C4-2B (cell line): ENCODE measurements at regions not wholly inside any gene's neighbourhood (a gene's known extent, or its start where the extent isn't known, plus 50 kb on each side); places are given as distances from the start of the nearest gene placed in this dataset.
"Not testable (repeated sequence)": the region's sequence is repeated elsewhere in the genome, so short reads cannot be mapped to it uniquely, and the experiment has no call there.

Experiments
- H3K27ac ChIP-seq: fragments of 450-650 bp; 2 replicates; pipeline ENCODE4 v1.5.1; 2017
- CTCF ChIP-seq: fragments of 450-650 bp; conservative IDR thresholded peaks from 2 replicates; pipeline ENCODE4 v1.5.1; 2017; ENCODE audit warnings: mild to moderate bottlenecking
- ZFX ChIP-seq: fragments of 450-650 bp; IDR thresholded peaks from 2 replicates; pipeline ENCODE4 v1.6.1; 2017

DNA sequence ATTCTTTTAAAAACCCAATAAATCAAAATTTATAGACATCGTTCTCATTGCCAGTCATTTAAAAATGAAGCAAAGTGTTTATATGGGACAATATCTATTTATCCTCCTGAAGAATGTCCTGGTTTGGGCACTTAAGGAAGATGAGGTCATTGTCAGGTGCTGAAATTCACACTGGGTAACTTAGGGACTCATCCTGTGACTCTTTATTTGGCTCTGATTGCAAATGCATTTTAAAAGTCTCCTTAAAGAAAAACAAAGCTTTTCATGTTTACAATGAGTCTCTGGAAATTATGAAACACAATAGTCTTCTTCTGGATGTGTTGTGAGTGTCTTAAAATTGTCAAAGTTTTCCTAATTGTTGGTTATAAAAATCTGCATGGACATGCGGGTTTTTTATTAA lies 69.5 kb upstream of the GPR158 start:
- H3K27ac ChIP-seq = no peak overlapping the region
- TF ChIP-seq CTCF (no peak), ZFX (no peak)

DNA sequence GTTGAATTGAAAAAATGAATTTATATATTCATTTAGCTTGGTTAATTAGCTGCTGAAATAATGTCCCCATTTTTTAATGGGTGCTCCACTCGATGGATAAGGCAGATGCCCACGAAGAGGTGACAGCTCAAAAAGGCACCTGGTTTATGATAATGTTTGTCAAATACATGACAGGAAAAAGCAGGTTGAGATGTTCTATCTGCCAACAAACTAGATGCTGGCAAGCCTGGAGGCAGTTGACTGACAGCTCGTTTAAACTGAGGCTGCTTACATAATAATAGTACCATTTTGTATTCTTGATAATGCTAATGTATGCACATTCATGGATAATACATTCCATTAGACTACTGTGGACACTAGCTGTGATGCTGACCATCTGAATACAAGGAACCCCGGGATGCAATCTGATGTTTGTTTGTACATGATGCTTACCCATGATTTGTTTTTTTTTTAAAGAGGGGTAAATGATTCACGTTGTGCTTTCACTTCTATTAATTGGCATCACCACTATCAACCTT lies 69.0 kb upstream of the GPR158 start:
- H3K27ac ChIP-seq = no peak overlapping the region
- TF ChIP-seq CTCF (no peak), ZFX (no peak)

DNA sequence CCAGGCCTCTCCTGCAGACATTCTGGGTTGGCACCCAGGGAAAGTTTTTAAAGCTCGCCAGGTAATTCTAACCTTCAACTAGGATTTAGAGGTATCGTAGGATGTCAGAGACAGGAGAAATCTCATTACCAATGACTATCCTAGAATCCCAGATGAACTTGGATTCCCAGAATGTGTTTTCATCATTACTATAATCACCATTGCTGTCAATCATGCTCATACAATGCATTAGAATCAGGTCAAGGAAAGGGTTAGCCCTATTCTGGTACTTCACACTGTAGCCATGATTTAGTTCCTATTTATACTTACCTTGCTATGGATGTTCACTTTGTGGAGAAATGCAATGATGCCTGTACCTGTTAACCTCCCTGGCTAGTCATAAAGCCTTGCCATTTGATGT lies 67.0 kb upstream of the GPR158 start:
- H3K27ac ChIP-seq = no peak overlapping the region
- no peak for TF ChIP-seq CTCF
- no peak for TF ChIP-seq ZFX

DNA sequence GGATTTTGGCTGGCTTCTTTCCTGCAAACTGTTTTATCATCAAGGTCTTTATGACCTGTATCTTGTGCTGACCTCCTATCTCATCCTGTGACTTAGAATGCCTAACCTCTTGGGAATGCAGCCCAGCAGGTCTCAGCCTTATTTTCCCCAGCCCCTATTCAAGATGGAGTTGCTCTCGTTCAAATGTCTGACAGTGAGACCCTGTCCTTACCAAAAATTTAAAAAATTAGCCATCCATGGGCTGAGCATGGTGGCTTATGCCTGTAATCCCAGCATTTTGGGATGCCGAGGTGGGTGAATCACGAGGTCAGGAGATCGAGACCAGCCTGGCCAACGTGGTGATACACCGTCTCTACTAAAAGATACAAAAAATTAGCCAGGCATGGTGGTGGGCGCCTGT lies 64.9 kb upstream of the GPR158 start:
- H3K27ac ChIP-seq = not testable (repeated sequence)

GRCh38 chr10:25112016-25112415 lies 62.8 kb upstream of the GPR158 start:
- H3K27ac ChIP-seq = no peak overlapping the region
- TF ChIP-seq ZFX (no peak), CTCF (no peak)

DNA sequence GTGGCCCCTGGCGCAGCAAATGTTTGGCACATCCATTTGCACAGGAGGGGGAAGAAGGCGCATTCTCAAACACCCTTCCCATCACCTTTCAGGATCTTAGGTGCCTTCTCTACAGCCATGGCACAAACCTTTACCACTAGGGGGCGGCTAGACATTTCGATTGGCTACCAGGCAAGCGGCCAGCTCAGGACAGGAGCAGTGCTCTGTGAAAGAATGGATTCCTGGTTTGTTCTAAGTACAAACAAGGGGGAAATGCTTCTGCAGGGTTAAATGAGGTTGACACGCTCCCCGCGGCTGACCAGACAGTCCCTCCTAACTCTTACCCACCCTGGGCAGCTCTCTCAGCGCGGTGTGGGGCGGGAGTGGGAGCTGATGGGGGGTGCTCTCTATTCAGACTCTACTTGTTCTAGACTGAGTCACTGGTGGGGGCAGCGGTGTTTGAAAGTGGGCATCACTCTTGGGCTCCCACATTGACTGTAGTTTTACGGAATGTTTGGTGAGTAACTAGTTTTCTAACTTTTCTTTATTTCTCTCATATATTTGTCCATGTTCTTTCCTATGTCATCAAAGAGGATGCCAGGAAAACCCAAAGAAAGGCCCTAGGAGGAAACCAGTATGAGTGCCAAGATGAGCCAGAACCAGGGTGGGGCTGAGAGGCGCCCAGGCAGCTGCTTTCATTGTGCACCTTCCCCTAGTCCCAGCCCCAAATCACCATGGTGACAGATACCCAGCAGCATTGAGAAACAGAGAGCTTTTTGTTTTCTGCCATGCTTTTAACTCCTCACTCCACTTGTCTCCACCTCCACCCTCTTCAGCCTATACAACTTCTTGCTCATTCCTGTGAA lies 61.4 kb upstream of the GPR158 start:
- TF ChIP-seq CTCF (peak; percentile 93), ZFX (no peak)
- H3K27ac ChIP-seq = peak overlapping the region; percentile 24; the same call in 1 of the 2 replicates

DNA sequence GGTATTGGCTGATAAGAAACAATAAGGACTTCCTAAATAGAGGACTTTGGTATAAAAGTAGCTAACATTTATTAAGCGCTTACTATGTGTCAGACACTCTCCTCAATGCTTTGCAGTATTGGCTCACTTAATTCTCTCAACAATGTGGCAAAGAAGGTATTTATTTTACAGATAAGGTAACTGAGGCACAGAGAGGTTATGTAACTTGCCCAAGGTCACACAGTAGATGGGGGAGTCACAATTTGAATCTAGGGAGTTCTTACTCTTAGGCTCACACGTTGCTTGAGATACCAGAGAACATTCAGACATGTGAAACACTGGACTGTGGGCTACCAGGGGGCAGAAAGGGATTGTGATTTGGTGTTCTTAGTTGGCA lies 60.8 kb upstream of the GPR158 start:
- TF ChIP-seq ZFX (no peak), CTCF (no peak)
- H3K27ac ChIP-seq = no peak overlapping the region

- TF ChIP-seq ZFX = no peak
- TF ChIP-seq CTCF = no peak
- no peak overlapping the region for H3K27ac ChIP-seq
Observed at GRCh38 chr10:25117757-25118156, 57.0 kb upstream of the GPR158 start.
